Hippocampal formation (tissue), 2 donors: ENCODE measurements at regions not wholly inside any gene's neighbourhood (a gene's known extent, or its start where the extent isn't known, plus 50 kb on each side); places are given as distances from the start of the nearest gene placed in this dataset.

Experiments
- DNase-seq, 2 donors: peaks; one replicate each; lab custom pipeline; 2025; lab: John Stamatoyannopoulos, UW

GRCh38 chr5:144820278-144820677 lies 649.6 kb downstream of the KCTD16 start:
- DNase-seq: no peak

DNA sequence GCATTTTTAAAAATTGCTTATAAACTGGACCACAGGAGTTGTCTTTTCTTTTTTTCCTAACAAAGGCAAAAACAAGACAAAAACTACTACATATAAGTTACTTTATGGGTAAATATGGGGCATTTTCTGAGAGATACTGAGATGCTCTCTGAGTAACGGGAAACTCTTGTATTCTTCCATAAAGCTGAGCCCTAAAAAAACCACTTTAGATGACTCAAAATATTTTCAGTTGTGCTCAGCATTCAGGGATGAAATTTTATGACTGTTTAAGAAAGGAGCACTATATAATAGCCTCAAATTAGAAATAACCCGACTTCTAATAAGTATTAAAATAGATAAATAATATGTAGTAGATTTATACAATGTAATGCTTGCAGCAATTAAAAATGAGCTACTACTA lies 644.5 kb downstream of the KCTD16 start:
- no peak for DNase-seq

- no peak for DNase-seq
Measured at GRCh38 chr5:144812763-144813162, 642.1 kb downstream of the KCTD16 start.

DNA sequence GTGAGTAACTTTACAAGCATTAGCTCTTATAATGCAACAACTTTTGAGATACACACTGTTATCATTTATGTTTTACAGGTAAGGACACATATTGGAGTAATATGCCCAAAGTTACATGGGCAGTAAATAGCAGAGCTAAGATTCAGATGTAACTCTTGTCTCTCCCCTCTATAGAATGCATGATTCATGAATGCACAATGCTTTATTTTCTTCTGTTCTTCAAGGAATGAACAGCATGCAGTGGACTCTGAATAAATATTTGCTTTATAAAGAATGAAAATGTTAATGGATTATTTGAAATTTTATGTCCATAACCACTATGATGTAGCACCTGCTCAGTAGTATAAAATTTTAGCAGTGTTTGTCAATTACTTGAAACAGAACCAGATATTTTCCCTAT lies 629.5 kb downstream of the KCTD16 start:
- no peak for DNase-seq

GRCh38 chr5:144798595-144798994 lies 627.9 kb downstream of the KCTD16 start:
- no peak for DNase-seq

DNA sequence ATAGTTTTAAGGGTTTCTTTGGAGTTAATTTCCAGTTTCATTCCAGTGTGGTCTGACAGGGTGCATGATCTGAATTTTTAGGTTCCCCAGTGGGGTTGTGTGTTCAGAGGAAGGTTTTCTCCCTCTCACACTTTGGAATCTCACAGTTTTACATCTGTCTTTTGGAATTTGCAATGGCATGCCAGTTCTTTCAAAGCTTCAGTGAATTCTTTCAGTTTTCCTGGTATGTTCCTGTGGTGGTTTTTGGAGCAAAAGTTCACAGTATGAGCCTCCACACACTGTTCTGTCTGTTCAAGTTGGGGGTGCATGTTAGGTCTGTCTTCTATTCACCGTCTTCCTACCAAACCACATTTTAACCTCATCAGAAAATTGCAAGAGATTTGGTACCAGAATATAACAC lies 624.2 kb downstream of the KCTD16 start:
- DNase-seq: no peak

GRCh38 chr5:144788556-144788955 lies 617.9 kb downstream of the KCTD16 start:
- no peak for DNase-seq

- DNase-seq: no peak
Measured at GRCh38 chr5:144788046-144788445, 617.4 kb downstream of the KCTD16 start.

GRCh38 chr5:144779368-144779767 lies 608.7 kb downstream of the KCTD16 start:
- DNase-seq: no peak

GRCh38 chr5:144778561-144778960 lies 607.9 kb downstream of the KCTD16 start:
- no peak for DNase-seq

GRCh38 chr5:144774197-144774596 lies 603.5 kb downstream of the KCTD16 start:
- DNase-seq: no peak

- no peak for DNase-seq
Measured at GRCh38 chr5:144773628-144774027, 603.0 kb downstream of the KCTD16 start.

DNA sequence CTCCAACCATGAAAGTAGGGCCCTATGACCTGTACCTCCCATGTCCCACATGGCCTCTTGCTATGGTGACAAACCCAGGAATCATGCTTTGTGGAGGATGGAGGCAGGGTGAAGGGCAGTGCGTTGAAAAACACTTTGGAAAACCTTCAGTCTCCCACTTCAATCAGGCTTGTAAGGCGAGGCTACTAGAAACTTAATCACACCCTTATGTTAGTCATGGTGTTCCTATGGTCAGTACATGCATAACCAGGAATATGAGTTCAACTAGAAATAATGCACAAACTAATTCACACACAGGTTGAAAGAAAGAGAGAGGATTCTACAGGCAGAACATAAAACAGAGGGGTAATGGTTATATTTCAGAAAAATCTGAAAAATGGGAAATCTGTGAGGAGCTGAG lies 601.1 kb downstream of the KCTD16 start:
- DNase-seq: no peak

DNA sequence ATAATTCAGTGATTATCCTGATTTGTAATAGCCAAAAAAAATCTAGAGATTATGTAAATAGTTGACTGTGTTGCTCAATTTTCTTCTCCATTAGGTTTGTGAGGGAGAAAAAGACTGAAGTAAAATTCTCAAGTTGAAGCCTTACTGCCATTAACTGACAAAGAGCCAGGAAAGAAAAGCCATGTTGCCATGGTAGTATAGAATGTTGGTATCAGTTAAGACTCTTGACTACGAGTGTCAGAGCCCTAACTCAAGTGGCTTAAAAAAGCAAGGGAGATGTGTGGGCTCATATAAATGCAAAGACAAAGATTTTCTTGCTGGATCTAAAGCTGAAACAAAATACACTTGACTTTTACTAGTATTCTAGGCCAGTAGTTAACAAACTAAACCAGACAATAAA lies 571.7 kb downstream of the KCTD16 start:
- no peak for DNase-seq

- no peak for DNase-seq
Measured at GRCh38 chr5:144731786-144732185, 561.1 kb downstream of the KCTD16 start.

GRCh38 chr5:144712090-144712489 lies 541.4 kb downstream of the KCTD16 start:
- DNase-seq: no peak

- no peak for DNase-seq
Measured at GRCh38 chr5:144711172-144711571, 540.5 kb downstream of the KCTD16 start.

GRCh38 chr5:144710637-144711036 lies 540.0 kb downstream of the KCTD16 start:
- no peak for DNase-seq

- DNase-seq: no peak
Measured at GRCh38 chr5:144703776-144704175, 533.1 kb downstream of the KCTD16 start.

DNA sequence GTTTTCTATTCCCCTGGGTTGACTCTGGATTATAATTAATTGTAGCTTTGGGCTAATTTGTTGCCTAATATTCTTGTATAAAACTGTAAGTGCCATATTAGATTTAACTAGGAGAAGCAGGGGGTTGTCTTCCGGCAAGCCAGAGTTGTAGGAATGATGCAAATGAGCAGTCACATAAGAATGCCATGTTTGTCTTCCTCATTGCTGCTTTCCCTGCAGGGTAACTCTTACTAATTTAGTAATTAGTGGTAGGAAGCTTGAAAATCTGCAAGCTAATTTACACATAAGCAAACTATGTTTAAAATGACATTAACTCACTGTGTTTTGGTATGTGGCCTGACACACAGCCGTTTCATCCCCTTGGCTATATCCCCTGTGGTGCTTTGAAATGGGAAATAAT lies 527.8 kb downstream of the KCTD16 start:
- DNase-seq: no peak

GRCh38 chr5:144697847-144698262 lies 527.2 kb downstream of the KCTD16 start:
- DNase-seq: no peak

GRCh38 chr5:144691936-144692335 lies 521.3 kb downstream of the KCTD16 start:
- no peak for DNase-seq

DNA sequence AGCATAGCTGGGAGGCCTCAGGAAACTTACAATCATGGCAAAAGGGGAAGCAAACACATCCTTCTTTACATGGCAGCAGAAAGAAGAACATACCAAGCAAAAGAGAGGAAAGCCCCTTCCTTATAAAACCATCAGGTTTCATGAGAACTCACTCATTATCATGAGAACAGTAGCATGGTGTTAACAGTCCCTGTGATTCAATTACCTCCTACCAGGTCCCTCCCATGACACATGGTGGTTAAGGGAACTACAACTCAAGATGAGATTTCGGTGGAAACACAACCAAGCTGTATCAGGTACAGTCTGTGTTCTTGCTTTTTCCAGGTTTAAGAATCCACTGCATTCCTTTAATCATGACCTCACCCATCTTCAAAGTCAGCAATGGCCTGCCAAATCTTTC lies 514.2 kb downstream of the KCTD16 start:
- DNase-seq: no peak

DNA sequence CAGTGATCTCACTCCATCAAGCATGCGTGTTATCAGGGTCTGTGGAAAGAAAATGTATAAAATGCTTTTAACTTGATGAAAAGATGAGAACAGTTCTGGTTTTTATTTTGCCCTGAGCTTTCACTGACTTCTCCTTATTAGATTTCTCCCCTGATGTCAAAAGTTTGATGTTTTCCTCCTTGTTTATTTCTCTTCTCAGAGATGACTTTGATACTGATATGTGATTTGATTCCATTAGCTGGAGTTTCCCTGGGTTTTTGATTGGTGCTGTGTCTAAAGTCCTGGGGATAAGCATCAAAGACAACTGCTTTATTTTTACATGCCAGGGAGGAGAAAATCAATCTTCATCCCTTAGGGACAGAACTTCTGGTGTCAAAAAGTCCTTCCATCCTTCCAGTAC lies 510.0 kb downstream of the KCTD16 start:
- DNase-seq: no peak

GRCh38 chr5:144671066-144671465 lies 500.4 kb downstream of the KCTD16 start:
- DNase-seq: no peak
